Activated CD4-positive, alpha-beta T cell treated with anti-CD3 and anti-CD28 coated beads, Interleukin-2, amount 50 U/mL, for 16 hours (primary cell): ENCODE measurements at regions not wholly inside any gene's neighbourhood (a gene's known extent, or its start where the extent isn't known, plus 50 kb on each side); places are given as distances from the start of the nearest gene placed in this dataset.
"Not testable (repeated sequence)": the region's sequence is repeated elsewhere in the genome, so short reads cannot be mapped to it uniquely, and the experiment has no call there.

Experiments used
- DNase-seq: peaks from one replicate; pipeline ENCODE4 v3.0.0-alpha.2; 2020

- no peak for DNase-seq
Observed at GRCh38 chr2:57049273-57049672, 865.5 kb downstream of the CCDC85A start.

- no peak for DNase-seq
Observed at GRCh38 chr2:57050007-57050406, 866.2 kb downstream of the CCDC85A start.

GRCh38 chr2:57066301-57066700 is 882.5 kb downstream of the CCDC85A start:
- not testable (repeated sequence) for DNase-seq

GRCh38 chr2:57075226-57075625 is 891.4 kb downstream of the CCDC85A start:
- DNase-seq = no peak

GRCh38 chr2:57080035-57080434 is 896.2 kb downstream of the CCDC85A start:
- no peak for DNase-seq

GRCh38 chr2:57084697-57085281 is 901.0 kb downstream of the CCDC85A start:
- no peak for DNase-seq

- no peak for DNase-seq
Observed at GRCh38 chr2:57093020-57093419, 909.2 kb downstream of the CCDC85A start.

- no peak for DNase-seq
Observed at GRCh38 chr2:57097855-57098254, 914.1 kb downstream of the CCDC85A start.

GRCh38 chr2:57100436-57100835 is 916.6 kb downstream of the CCDC85A start:
- DNase-seq = no peak

- no peak for DNase-seq
Observed at GRCh38 chr2:57105694-57106093, 921.9 kb downstream of the CCDC85A start.

GRCh38 chr2:57107353-57107752 is 923.6 kb downstream of the CCDC85A start:
- DNase-seq = no peak

- no peak for DNase-seq
Observed at GRCh38 chr2:57111531-57111930, 927.7 kb downstream of the CCDC85A start.

GRCh38 chr2:57119141-57119540 is 927.5 kb upstream of the VRK2 start:
- DNase-seq = no peak

- no peak for DNase-seq
Observed at GRCh38 chr2:57126410-57126809, 920.2 kb upstream of the VRK2 start.

- DNase-seq = no peak
Observed at GRCh38 chr2:57139179-57139578, 907.4 kb upstream of the VRK2 start.

GRCh38 chr2:57141269-57141668 is 905.3 kb upstream of the VRK2 start:
- no peak for DNase-seq

GRCh38 chr2:57146951-57147350 is 899.7 kb upstream of the VRK2 start:
- no peak for DNase-seq

- DNase-seq = no peak
Observed at GRCh38 chr2:57156231-57156924, 890.2 kb upstream of the VRK2 start.

- no peak for DNase-seq
Observed at GRCh38 chr2:57160976-57161375, 885.6 kb upstream of the VRK2 start.

GRCh38 chr2:57177176-57177575 is 869.4 kb upstream of the VRK2 start:
- no peak for DNase-seq

- no peak for DNase-seq
Observed at GRCh38 chr2:57180042-57180567, 866.5 kb upstream of the VRK2 start.

- no peak for DNase-seq
Observed at GRCh38 chr2:57180678-57181077, 865.9 kb upstream of the VRK2 start.

GRCh38 chr2:57181315-57182038 is 865.1 kb upstream of the VRK2 start:
- no peak for DNase-seq

- no peak for DNase-seq
Observed at GRCh38 chr2:57182916-57183315, 863.7 kb upstream of the VRK2 start.
